ENCODE measurements at regions not wholly inside any gene's neighbourhood (a gene's known extent, or its start where the extent isn't known, plus 50 kb on each side); places are given as distances from the start of the nearest gene placed in this dataset.
"Not testable (repeated sequence)": the region's sequence is repeated elsewhere in the genome, so short reads cannot be mapped to it uniquely, and the experiment has no call there.

DNA sequence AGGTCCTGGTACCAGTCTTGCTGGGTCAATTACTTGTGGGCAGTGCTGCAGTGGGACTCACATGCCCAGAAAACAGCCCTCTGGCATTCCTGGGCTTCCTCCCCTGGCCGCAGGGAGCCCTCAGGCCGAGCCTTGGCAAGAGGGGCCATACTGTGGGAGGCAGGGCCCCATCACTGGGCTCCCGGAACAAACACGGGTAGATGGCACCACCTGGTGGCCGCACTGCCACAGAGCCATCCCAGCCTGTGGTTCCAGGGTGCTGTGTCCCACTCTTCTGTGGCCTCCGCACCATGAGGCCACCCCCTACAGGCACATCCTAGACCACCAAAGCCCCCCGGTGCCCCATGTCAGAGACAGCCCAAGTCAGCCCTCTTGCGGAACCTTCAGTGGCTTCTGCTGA lies 123.3 kb upstream of the ZSCAN2 start:
- H3K27ac ChIP-seq (ENCODE audit: low read depth, low read length); BruUV-seq (replicated peaks); H3K36me3 ChIP-seq (ENCODE audit: control insufficient read depth in 1 of 2, insufficient read depth in 2 of 2, low read length in 2 of 2); H3K9ac ChIP-seq (ENCODE audit: low read length); H4K20me1 ChIP-seq (ENCODE audit: insufficient read depth); H3K9me2 ChIP-seq (ENCODE audit: insufficient read depth); H3K79me2 ChIP-seq (ENCODE audit: insufficient read depth, low read length); H2AFZ ChIP-seq (ENCODE audit: low read depth, low read length, poor library complexity, severe bottlenecking); H3K9me3 ChIP-seq (ENCODE audit: control insufficient read depth in 1 of 2, insufficient read depth in 1 of 2, low read depth in 1 of 2, low read length in 2 of 2); POLR2A ChIA-PET; DNase-seq (ENCODE audit: low read depth, low spot score); H3K4me1 ChIP-seq (ENCODE audit: control insufficient read depth in 1 of 2, insufficient read depth in 2 of 2, low read length in 2 of 2); CTCF ChIA-PET; H3K4me2 ChIP-seq (ENCODE audit: low read length); intact Hi-C loops (cut with micrococcal nuclease); H3K4me3 ChIP-seq (replicated peaks in 1 of 2; ENCODE audit: low read depth in 1 of 2, low read length in 2 of 2); RAD21 ChIA-PET (ENCODE audit: low non-redundant PET in 1 of 2, low total read pairs in 2 of 2, uncharacterized antibody in 2 of 2, unreplicated experiment in 2 of 2); H3K27me3 ChIP-seq (ENCODE audit: insufficient read depth, low read length): not testable (repeated sequence)
- ATAC-seq = peak; percentile 96

DNA sequence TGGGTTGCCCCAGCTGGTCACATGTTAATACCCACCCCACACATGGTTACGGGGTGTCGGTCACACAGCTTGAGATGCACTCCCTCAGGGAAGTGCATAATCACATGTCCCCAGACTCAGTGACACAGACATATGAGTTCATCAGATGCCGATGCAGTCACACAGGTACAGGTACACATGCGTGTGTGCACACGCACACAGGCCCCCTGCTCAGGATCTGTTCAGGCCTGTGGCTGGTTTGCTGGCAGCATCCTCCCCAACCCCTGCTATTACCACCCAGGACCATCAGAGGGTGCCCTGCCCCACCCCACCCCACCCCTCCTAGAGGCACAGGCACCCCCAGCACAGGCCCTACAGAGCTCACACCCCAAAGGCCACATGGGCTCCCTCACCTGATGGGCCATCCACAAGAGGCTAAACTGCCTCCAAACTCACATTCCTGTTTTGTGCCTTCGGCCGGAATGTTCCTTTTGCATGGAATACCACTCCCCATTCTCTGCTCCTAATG lies 120.6 kb upstream of the ZSCAN2 start:
- RAD21 ChIA-PET (ENCODE audit: low non-redundant PET in 1 of 2, low total read pairs in 2 of 2, uncharacterized antibody in 2 of 2, unreplicated experiment in 2 of 2); H3K4me1 ChIP-seq (ENCODE audit: control insufficient read depth in 1 of 2, insufficient read depth in 2 of 2, low read length in 2 of 2); H3K27ac ChIP-seq (ENCODE audit: low read depth, low read length); POLR2A ChIA-PET; H3K27me3 ChIP-seq (ENCODE audit: insufficient read depth, low read length); H4K20me1 ChIP-seq (ENCODE audit: insufficient read depth); H3K79me2 ChIP-seq (ENCODE audit: insufficient read depth, low read length); CTCF ChIA-PET; H3K4me3 ChIP-seq (replicated peaks in 1 of 2; ENCODE audit: low read depth in 1 of 2, low read length in 2 of 2); DNase-seq (ENCODE audit: low read depth, low spot score); H3K9me2 ChIP-seq (ENCODE audit: insufficient read depth); ATAC-seq; H3K9me3 ChIP-seq (ENCODE audit: control insufficient read depth in 1 of 2, insufficient read depth in 1 of 2, low read depth in 1 of 2, low read length in 2 of 2); H3K4me2 ChIP-seq (ENCODE audit: low read length); BruUV-seq (replicated peaks); intact Hi-C loops (cut with micrococcal nuclease); H2AFZ ChIP-seq (ENCODE audit: low read depth, low read length, poor library complexity, severe bottlenecking); H3K9ac ChIP-seq (ENCODE audit: low read length); H3K36me3 ChIP-seq (ENCODE audit: control insufficient read depth in 1 of 2, insufficient read depth in 2 of 2, low read length in 2 of 2): not testable (repeated sequence)

DNA sequence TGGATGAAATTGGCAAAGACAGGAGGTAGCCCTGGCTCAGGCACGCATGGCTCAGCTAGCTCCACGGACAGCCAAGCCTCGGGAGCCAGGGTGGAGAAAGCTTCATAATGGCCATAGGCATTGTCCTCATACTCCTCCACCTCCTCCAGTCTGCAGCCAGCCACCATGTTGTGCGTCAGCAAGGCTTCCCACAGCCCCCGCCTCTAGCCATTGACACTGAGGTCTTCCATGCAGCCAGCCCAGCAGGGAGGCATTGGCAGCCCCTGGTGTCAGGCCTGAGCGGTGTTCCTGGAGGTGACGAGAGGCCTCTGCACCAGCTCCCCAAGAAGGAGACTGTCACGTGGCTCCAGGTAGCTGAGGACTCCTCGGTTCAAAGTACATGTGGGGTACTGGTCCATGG lies 117.0 kb upstream of the ZSCAN2 start:
- H3K9ac ChIP-seq (ENCODE audit: low read length); BruUV-seq (replicated peaks); H3K27ac ChIP-seq (ENCODE audit: low read depth, low read length); RAD21 ChIA-PET (ENCODE audit: low non-redundant PET in 1 of 2, low total read pairs in 2 of 2, uncharacterized antibody in 2 of 2, unreplicated experiment in 2 of 2); H3K4me3 ChIP-seq (replicated peaks in 1 of 2; ENCODE audit: low read depth in 1 of 2, low read length in 2 of 2); intact Hi-C loops (cut with micrococcal nuclease); H3K9me2 ChIP-seq (ENCODE audit: insufficient read depth); DNase-seq (ENCODE audit: low read depth, low spot score); H2AFZ ChIP-seq (ENCODE audit: low read depth, low read length, poor library complexity, severe bottlenecking); CTCF ChIA-PET; H3K27me3 ChIP-seq (ENCODE audit: insufficient read depth, low read length); H3K9me3 ChIP-seq (ENCODE audit: control insufficient read depth in 1 of 2, insufficient read depth in 1 of 2, low read depth in 1 of 2, low read length in 2 of 2); H4K20me1 ChIP-seq (ENCODE audit: insufficient read depth); POLR2A ChIA-PET; H3K79me2 ChIP-seq (ENCODE audit: insufficient read depth, low read length); H3K4me2 ChIP-seq (ENCODE audit: low read length); H3K4me1 ChIP-seq (ENCODE audit: control insufficient read depth in 1 of 2, insufficient read depth in 2 of 2, low read length in 2 of 2); ATAC-seq; H3K36me3 ChIP-seq (ENCODE audit: control insufficient read depth in 1 of 2, insufficient read depth in 2 of 2, low read length in 2 of 2): not testable (repeated sequence)
